ENCODE measurements at regions not wholly inside any gene's neighbourhood (a gene's known extent, or its start where the extent isn't known, plus 50 kb on each side); places are given as distances from the start of the nearest gene placed in this dataset.

DNA sequence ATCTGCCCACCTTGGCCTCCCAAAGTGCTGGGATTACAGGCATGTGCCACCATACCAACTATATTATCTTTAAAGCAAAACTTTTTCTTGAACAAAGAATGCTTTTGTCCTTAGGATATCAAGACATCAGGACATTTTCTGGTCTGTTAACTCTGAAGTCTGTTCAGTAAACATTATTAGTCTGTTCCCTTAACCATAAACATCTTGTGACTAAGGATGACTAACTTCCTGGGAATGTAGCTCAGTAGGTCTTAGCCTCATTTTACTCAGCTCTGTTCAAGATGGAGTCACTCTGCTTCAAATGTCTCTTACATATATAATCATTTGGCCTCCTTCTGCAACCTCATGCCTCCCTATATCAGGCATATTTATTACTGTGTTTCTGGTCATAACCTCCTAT is 122.9 kb downstream of the UBE2NL start:
- Histone ChIP-seq H3K56ac (replicated peaks; ENCODE audit: insufficient read length, low read depth, low read length) (no peak overlapping the region), H3K27ac (ENCODE audit: low read depth, low read length) (no peak overlapping the region), H3K23ac (ENCODE audit: insufficient read length) (no peak overlapping the region), H3K9me3 (ENCODE audit: insufficient read depth in 2 of 2, low read depth in 1 of 2, low read length in 1 of 2) (peaks cover 3 to 9% of the 10 kb centered on the region in 2 experiments; a peak in 3 of 4 replicates), H4K20me1 (replicated peaks in 1 of 2; ENCODE audit: control insufficient read depth in 1 of 2, insufficient read depth in 2 of 2, low read length in 2 of 2) (no peaks in the 10 kb centered on the region), H2BK15ac (ENCODE audit: low read length) (no peak overlapping the region), H4K91ac (replicated peaks; ENCODE audit: insufficient read length, low read length) (no peak overlapping the region), H2BK5ac (ENCODE audit: low read depth, low read length) (no peak overlapping the region), H3K79me2 (ENCODE audit: control insufficient read depth in 1 of 2, insufficient read depth in 2 of 2, low read length in 2 of 2) (no peaks in the 10 kb centered on the region), H4K8ac (ENCODE audit: extremely low read depth, insufficient read depth, low read length) (no peak overlapping the region), H3K36me3 (ENCODE audit: control insufficient read depth in 2 of 4, insufficient read depth in 4 of 4, low read length in 3 of 4) (no peaks in the 10 kb centered on the region), H3K4me2 (ENCODE audit: insufficient read depth in 1 of 2, low read depth in 2 of 2, low read length in 2 of 2) (no peak overlapping the region), H3K79me1 (ENCODE audit: low read depth, low read length) (no peaks in the 10 kb centered on the region), H3K27me3 (replicated peaks in 1 of 4; ENCODE audit: control insufficient read depth in 3 of 4, extremely low read depth in 1 of 4, insufficient read depth in 3 of 4, low read length in 3 of 4) (no peaks in the 10 kb centered on the region), H3K23me2 (ENCODE audit: low read depth, low read length) (no peaks in the 10 kb centered on the region), H2BK120ac (replicated peaks; ENCODE audit: low read depth, low read length) (no peak overlapping the region), H3K4me1 (replicated peaks in 1 of 4; ENCODE audit: control insufficient read depth in 3 of 4, insufficient read depth in 4 of 4, low read length in 3 of 4) (no peaks in the 10 kb centered on the region), H3K4ac (replicated peaks; ENCODE audit: insufficient read length, low read depth, low read length) (no peak overlapping the region), H3K9ac (replicated peaks in 1 of 4; ENCODE audit: extremely low read depth in 1 of 4, low read depth in 3 of 4, low read length in 3 of 4) (no peak overlapping the region), H2AK5ac (ENCODE audit: low read depth, low read length) (no peak overlapping the region), H2AFZ (ENCODE audit: low read length) (no peak overlapping the region), H3K4me3 (ENCODE audit: extremely low read depth in 1 of 4, insufficient read depth in 2 of 4, low read depth in 3 of 4, low read length in 4 of 4) (no peak overlapping the region), H2BK12ac (ENCODE audit: low read depth, low read length) (no peak overlapping the region), H2BK20ac (ENCODE audit: low read length) (no peak overlapping the region), H3K14ac (ENCODE audit: insufficient read length) (no peak overlapping the region), H3K18ac (ENCODE audit: extremely low read depth, low read length) (no peak overlapping the region), H4K5ac (ENCODE audit: insufficient read length, low read depth, low read length) (no peak overlapping the region)
- DNase-seq (ENCODE audit: low read depth in 1 of 2, low spot score in 2 of 2) (no peak), FAIRE-seq (no peak)
- POLR2A ChIA-PET (ENCODE audit: partially characterized antibody), result no interaction called here
- CTCF ChIA-PET (ENCODE audit: partially characterized antibody), result no interaction called here
- no peak for TF ChIP-seq HDAC6 (IDR thresholded peaks at IDR 0.05; ENCODE audit: low read depth, low read length)
- no peak for TF ChIP-seq TEAD4 (IDR thresholded peaks at IDR 0.05; ENCODE audit: low read depth, low read length)
- TF ChIP-seq SAP30 (IDR thresholded peaks at IDR 0.05; ENCODE audit: insufficient read depth, insufficient replicate concordance, low read length), result no peak
- TF ChIP-seq FOSL1 (IDR thresholded peaks at IDR 0.05; ENCODE audit: insufficient read depth, low read depth, low read length), result no peak
- no peak for TF ChIP-seq SP1 (IDR thresholded peaks at IDR 0.05; ENCODE audit: low read depth, low read length)
- TF ChIP-seq CTBP2 (IDR thresholded peaks at IDR 0.05; ENCODE audit: borderline replicate concordance, insufficient read depth, insufficient read length, low read length), result no peak
- TF ChIP-seq POLR2A (IDR thresholded peaks at IDR 0.05; ENCODE audit: control extremely low read depth in 1 of 2, low read depth in 2 of 2, low read length in 2 of 2), result no peak
- TF ChIP-seq CREB1 (IDR thresholded peaks at IDR 0.05), result no peak
- no peak for TF ChIP-seq CTCF (IDR thresholded peaks at IDR 0.05; ENCODE audit: control extremely low read depth in 1 of 3, insufficient read depth in 1 of 3, low read depth in 1 of 3, low read length in 3 of 3)

Data from H1 (cell line).